Astrocyte (in vitro differentiated cells and primary cell): ENCODE measurements at regions not wholly inside any gene's neighbourhood (a gene's known extent, or its start where the extent isn't known, plus 50 kb on each side); places are given as distances from the start of the nearest gene placed in this dataset.

Experiments
- DNase-seq: peaks from one replicate; pipeline ENCODE4 v3.0.0-alpha.2; 2010; ENCODE audit warnings: low read depth
- FAIRE-seq: peaks from 2 replicates; lab custom pipeline; 2011; peaks lifted over from hg19 to GRCh38; lab: Jason Lieb, UNC
- H2AFZ ChIP-seq: 2 replicates; pipeline ENCODE4 v1.6.0; 2012; ENCODE audit warnings: low read depth, low read length, inconsistent platforms
- H3K27ac ChIP-seq: 2 replicates; pipeline ENCODE4 v1.5.1; 2011; ENCODE audit warnings: low read depth, low read length, inconsistent platforms
- H3K27me3 ChIP-seq: 2 replicates; pipeline ENCODE4 v1.6.0; 2011; ENCODE audit warnings: low read length, inconsistent platforms; ENCODE audit not compliant: insufficient read depth
- H3K36me3 ChIP-seq: 2 replicates; pipeline ENCODE4 v1.5.1; 2011; ENCODE audit warnings: low read length, inconsistent platforms; ENCODE audit not compliant: insufficient read depth
- H3K4me1 ChIP-seq: 2 replicates; pipeline ENCODE4 v1.5.1; 2011; ENCODE audit warnings: low read length, inconsistent platforms; ENCODE audit not compliant: insufficient read depth
- H3K4me2 ChIP-seq: 2 replicates; pipeline ENCODE4 v1.6.0; 2012; ENCODE audit warnings: low read length, inconsistent platforms
- H3K4me3 ChIP-seq: 2 replicates; pipeline ENCODE4 v1.5.1; 2011; ENCODE audit warnings: low read depth, mild to moderate bottlenecking, low read length, inconsistent platforms; ENCODE audit not compliant: insufficient read depth
- H3K79me2 ChIP-seq: 2 replicates; pipeline ENCODE4 v1.6.0; 2012; ENCODE audit warnings: mild to moderate bottlenecking, low read length, inconsistent platforms; ENCODE audit not compliant: insufficient read depth
- H3K9ac ChIP-seq: 2 replicates; pipeline ENCODE4 v1.6.0; 2012; ENCODE audit warnings: mild to moderate bottlenecking, low read length, inconsistent platforms
- H3K9me3 ChIP-seq: 2 replicates; pipeline ENCODE4 v1.5.1; 2012; ENCODE audit warnings: low read depth, mild to moderate bottlenecking, low read length, inconsistent platforms; ENCODE audit not compliant: insufficient read depth
- H4K20me1 ChIP-seq: 2 replicates; pipeline ENCODE4 v1.6.0; 2012; ENCODE audit warnings: low read length, inconsistent platforms; ENCODE audit not compliant: insufficient read depth
- H3K27ac Mint-ChIP-seq: one replicate; pipeline ENCODE4 v1.8.0; 2021; ENCODE audit warnings: mild to moderate bottlenecking, mixed read lengths; ENCODE audit not compliant: unreplicated experiment
- H3K27me3 Mint-ChIP-seq: one replicate; pipeline ENCODE4 v1.8.0; 2021; ENCODE audit warnings: low read depth, mixed read lengths; ENCODE audit not compliant: unreplicated experiment
- H3K36me3 Mint-ChIP-seq: one replicate; pipeline ENCODE4 v1.8.0; 2021; ENCODE audit warnings: low read depth, mixed read lengths; ENCODE audit not compliant: unreplicated experiment
- H3K4me1 Mint-ChIP-seq: one replicate; pipeline ENCODE4 v1.8.0; 2021; ENCODE audit warnings: low read depth, mixed read lengths; ENCODE audit not compliant: unreplicated experiment
- H3K4me3 Mint-ChIP-seq: one replicate; pipeline ENCODE4 v1.8.0; 2021; ENCODE audit warnings: mild to moderate bottlenecking, moderate library complexity, mixed read lengths; ENCODE audit not compliant: unreplicated experiment
- H3K9me3 Mint-ChIP-seq: one replicate; pipeline ENCODE4 v1.8.0; 2021; ENCODE audit warnings: mild to moderate bottlenecking, mixed read lengths; ENCODE audit not compliant: unreplicated experiment
- EZH2 ChIP-seq: IDR thresholded peaks from 2 replicates; pipeline ENCODE4 v1.6.1; 2012; ENCODE audit warnings: mild to moderate bottlenecking, low read length, inconsistent platforms; ENCODE audit not compliant: insufficient read depth
- TF ChIP-seq, protein P1 (sequence below): IDR thresholded peaks from 2 replicates; pipeline ENCODE4 v1.5.1; 2011; ENCODE audit warnings: low read depth, mild to moderate bottlenecking, inconsistent platforms, low read length, moderate library complexity; ENCODE audit not compliant: insufficient read depth

- H3K4me2 ChIP-seq = no peak overlapping the region
- FAIRE-seq (no peak), DNase-seq (no peak)
- Mint-ChIP-seq H3K4me1 (no peaks in the 10 kb centered on the region), H3K36me3 (no peaks in the 10 kb centered on the region), H3K27ac (no peak overlapping the region), H3K4me3 (no peak overlapping the region), H3K27me3 (peaks cover 9% of the 10 kb centered on the region), H3K9me3 (peaks cover 6% of the 10 kb centered on the region)
- no peak overlapping the region for H3K27ac ChIP-seq
- H3K9me3 ChIP-seq = no peaks in the 10 kb centered on the region
- H3K9ac ChIP-seq = no peak overlapping the region
- no peaks in the 10 kb centered on the region for H3K36me3 ChIP-seq
- no peaks in the 10 kb centered on the region for H4K20me1 ChIP-seq
- H3K79me2 ChIP-seq = no peaks in the 10 kb centered on the region
- no peak overlapping the region for H2AFZ ChIP-seq
- no peaks in the 10 kb centered on the region for H3K4me1 ChIP-seq
- TF ChIP-seq, protein P1, sequence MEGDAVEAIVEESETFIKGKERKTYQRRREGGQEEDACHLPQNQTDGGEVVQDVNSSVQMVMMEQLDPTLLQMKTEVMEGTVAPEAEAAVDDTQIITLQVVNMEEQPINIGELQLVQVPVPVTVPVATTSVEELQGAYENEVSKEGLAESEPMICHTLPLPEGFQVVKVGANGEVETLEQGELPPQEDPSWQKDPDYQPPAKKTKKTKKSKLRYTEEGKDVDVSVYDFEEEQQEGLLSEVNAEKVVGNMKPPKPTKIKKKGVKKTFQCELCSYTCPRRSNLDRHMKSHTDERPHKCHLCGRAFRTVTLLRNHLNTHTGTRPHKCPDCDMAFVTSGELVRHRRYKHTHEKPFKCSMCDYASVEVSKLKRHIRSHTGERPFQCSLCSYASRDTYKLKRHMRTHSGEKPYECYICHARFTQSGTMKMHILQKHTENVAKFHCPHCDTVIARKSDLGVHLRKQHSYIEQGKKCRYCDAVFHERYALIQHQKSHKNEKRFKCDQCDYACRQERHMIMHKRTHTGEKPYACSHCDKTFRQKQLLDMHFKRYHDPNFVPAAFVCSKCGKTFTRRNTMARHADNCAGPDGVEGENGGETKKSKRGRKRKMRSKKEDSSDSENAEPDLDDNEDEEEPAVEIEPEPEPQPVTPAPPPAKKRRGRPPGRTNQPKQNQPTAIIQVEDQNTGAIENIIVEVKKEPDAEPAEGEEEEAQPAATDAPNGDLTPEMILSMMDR = no peak
- TF ChIP-seq EZH2 = no peak
- H3K27me3 ChIP-seq = no peaks in the 10 kb centered on the region
- no peak overlapping the region for H3K4me3 ChIP-seq
These were observed 247.8 kb downstream of the EIPR1 start for GRCh38 chr2:3129867-3130266.

- Mint-ChIP-seq H3K4me1 (no peaks in the 10 kb centered on the region), H3K27me3 (peaks cover 10% of the 10 kb centered on the region), H3K27ac (no peak overlapping the region), H3K36me3 (no peaks in the 10 kb centered on the region), H3K4me3 (no peak overlapping the region), H3K9me3 (peaks cover 2% of the 10 kb centered on the region)
- no peak overlapping the region for H3K4me2 ChIP-seq
- no peak overlapping the region for H2AFZ ChIP-seq
- H3K4me1 ChIP-seq = no peaks in the 10 kb centered on the region
- H4K20me1 ChIP-seq = no peaks in the 10 kb centered on the region
- H3K9ac ChIP-seq = no peak overlapping the region
- H3K9me3 ChIP-seq = no peaks in the 10 kb centered on the region
- H3K4me3 ChIP-seq = no peak overlapping the region
- no peaks in the 10 kb centered on the region for H3K79me2 ChIP-seq
- H3K36me3 ChIP-seq = no peaks in the 10 kb centered on the region
- FAIRE-seq (no peak), DNase-seq (no peak)
- no peaks in the 10 kb centered on the region for H3K27me3 ChIP-seq
- TF ChIP-seq, protein P1 = no peak
- no peak for TF ChIP-seq EZH2
- no peak overlapping the region for H3K27ac ChIP-seq
These were observed 248.8 kb downstream of the EIPR1 start for GRCh38 chr2:3128786-3129185.

DNA sequence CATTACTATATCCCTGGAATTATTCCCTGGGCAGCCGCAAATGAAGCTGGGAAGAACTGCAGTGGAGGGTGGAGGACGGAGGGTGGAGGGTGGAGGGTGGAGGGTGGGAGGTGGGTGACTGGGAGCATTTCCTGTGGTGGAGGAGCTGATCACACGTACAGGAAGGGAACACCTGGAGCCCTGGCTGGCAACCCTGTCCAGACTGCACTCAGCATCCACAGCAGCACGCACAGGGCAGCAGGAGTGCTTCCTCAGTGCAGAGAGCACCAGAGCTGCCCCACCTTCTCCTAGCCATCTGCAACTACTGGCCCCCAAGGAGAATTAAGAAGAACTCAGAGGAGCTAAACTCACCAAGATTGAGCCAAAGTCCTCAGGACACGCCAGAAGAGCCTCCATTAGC lies 249.9 kb downstream of the EIPR1 start:
- DNase-seq = no peak
- Mint-ChIP-seq H3K36me3 (no peaks in the 10 kb centered on the region), H3K9me3 (no peaks in the 10 kb centered on the region), H3K27me3 (peaks cover 10% of the 10 kb centered on the region), H3K4me1 (no peaks in the 10 kb centered on the region), H3K4me3 (no peak overlapping the region), H3K27ac (no peak overlapping the region)
- no peaks in the 10 kb centered on the region for H3K27me3 ChIP-seq
- H3K36me3 ChIP-seq = no peaks in the 10 kb centered on the region
- no peak overlapping the region for H3K4me2 ChIP-seq
- H3K27ac ChIP-seq = no peak overlapping the region
- H3K9me3 ChIP-seq = no peaks in the 10 kb centered on the region
- FAIRE-seq = no peak
- no peak overlapping the region for H3K9ac ChIP-seq
- H2AFZ ChIP-seq = no peak overlapping the region
- no peak overlapping the region for H3K4me3 ChIP-seq
- H4K20me1 ChIP-seq = no peaks in the 10 kb centered on the region
- H3K79me2 ChIP-seq = no peaks in the 10 kb centered on the region
- no peak for TF ChIP-seq EZH2
- TF ChIP-seq, protein P1 = no peak
- H3K4me1 ChIP-seq = no peaks in the 10 kb centered on the region
